ENCODE measurements at regions not wholly inside any gene's neighbourhood (a gene's known extent, or its start where the extent isn't known, plus 50 kb on each side); places are given as distances from the start of the nearest gene placed in this dataset.

- no peak for TF ChIP-seq CREB1 (IDR thresholded peaks at IDR 0.05; ENCODE audit: low read depth)
- TF ChIP-seq TCF3 (IDR thresholded peaks at IDR 0.05; ENCODE audit: borderline replicate concordance, insufficient read depth, low read depth, low read length), result no peak
- no peak for TF ChIP-seq IRF4 (IDR thresholded peaks at IDR 0.05; ENCODE audit: low read depth, low read length)
- TF ChIP-seq TCF12 (IDR thresholded peaks at IDR 0.05; ENCODE audit: low read depth, low read length), result no peak
- no peak for TF ChIP-seq ZBTB11 (CRISPR knock-in tag; IDR thresholded peaks at IDR 0.05)
- TF ChIP-seq USF2 (IDR thresholded peaks at IDR 0.05; ENCODE audit: borderline replicate concordance, low read depth, low read length), result no peak
- TF ChIP-seq CHD4 (IDR thresholded peaks at IDR 0.05), result no peak
- TF ChIP-seq SPI1 (IDR thresholded peaks at IDR 0.05; ENCODE audit: borderline replicate concordance, insufficient read depth, low read depth, low read length), result no peak
Observed at GRCh38 chr18:52069201-52069600, 270.8 kb upstream of the DCC start (continued).

GRCh38 chr18:52070291-52070756 lies 269.7 kb upstream of the DCC start:
- H2AFZ ChIP-seq (ENCODE audit: control insufficient read depth, low read depth, low read length), result no peak overlapping the region
- H3K9me3 ChIP-seq (replicated peaks; ENCODE audit: control insufficient read depth, insufficient read depth, low read length), result no peaks in the 10 kb centered on the region
- no peaks in the 10 kb centered on the region for H3K4me1 ChIP-seq (ENCODE audit: control insufficient read depth, insufficient read depth, low read length)
- RAD21 ChIA-PET (ENCODE audit: unreplicated experiment), result no interaction called here
- SMC1A ChIA-PET (ENCODE audit: uncharacterized antibody, unreplicated experiment), result no interaction called here
- 16% methylated on average over 4 of the region's 4 CpGs for WGBS (ENCODE audit: insufficient coverage, insufficient replicate concordance, low lambda C conversion rate, missing lambda C conversion rate)
- H3K4me2 ChIP-seq (ENCODE audit: control insufficient read depth, insufficient read depth), result no peak overlapping the region
- in situ Hi-C loops (cut with MboI) (no loop called here), intact Hi-C loops (cut with micrococcal nuclease; ENCODE audit: unreplicated experiment) (no loop called here)
- POLR2A ChIA-PET, result no interaction called here
- BruUV-seq (replicated peaks), result no TSS peak
- no peaks in the 10 kb centered on the region for H3K27me3 ChIP-seq (replicated peaks in 1 of 2; ENCODE audit: control insufficient read depth in 2 of 2, insufficient read depth in 2 of 2, low read length in 1 of 2)
- H4K20me1 ChIP-seq (ENCODE audit: control insufficient read depth, insufficient read depth), result no peaks in the 10 kb centered on the region
- peak; percentile 81 for ATAC-seq
- no peak overlapping the region for H3K9ac ChIP-seq (ENCODE audit: control insufficient read depth, insufficient read depth, low read length)
- DNase-seq (ENCODE audit: low read depth, low spot score), result peak; percentile 2
- CTCF ChIA-PET, result no interaction called here
- H3K36me3 ChIP-seq (ENCODE audit: control insufficient read depth in 2 of 2, insufficient read depth in 2 of 2, low read length in 1 of 2), result no peaks in the 10 kb centered on the region
- FAIRE-seq, result no peak
- no peak overlapping the region for H3K4me3 ChIP-seq
- no peak overlapping the region for H3K27ac ChIP-seq (ENCODE audit: control insufficient read depth, insufficient read depth)
- H3K79me2 ChIP-seq (ENCODE audit: control insufficient read depth, insufficient read depth, low read length), result no peaks in the 10 kb centered on the region
- TF ChIP-seq TBL1XR1 (IDR thresholded peaks at IDR 0.05; ENCODE audit: low read depth, low read length), result no peak
- TF ChIP-seq USF1 (IDR thresholded peaks at IDR 0.05; ENCODE audit: borderline replicate concordance, extremely low read length, insufficient read depth, low read depth, low read length), result no peak
- no peak for TF ChIP-seq NR2C1 (IDR thresholded peaks at IDR 0.05)
- no peak for TF ChIP-seq PML (IDR thresholded peaks at IDR 0.05; ENCODE audit: low read length)
- no peak for TF ChIP-seq RAD51 (IDR thresholded peaks at IDR 0.05)
- no peak for TF ChIP-seq DPF2 (IDR thresholded peaks at IDR 0.05)
- no peak for TF ChIP-seq SUZ12 (IDR thresholded peaks at IDR 0.05; ENCODE audit: unreplicated experiment)
- no peak for TF ChIP-seq NKRF (conservative IDR thresholded peaks at IDR 0.05)
- no peak for TF ChIP-seq NRF1 (conservative IDR thresholded peaks at IDR 0.05; ENCODE audit: low read depth, low read length)

Data from GM12878 (cell line).